Osteocyte (in vitro differentiated cells): ENCODE measurements at regions not wholly inside any gene's neighbourhood (a gene's known extent, or its start where the extent isn't known, plus 50 kb on each side); places are given as distances from the start of the nearest gene placed in this dataset.
"Not testable (repeated sequence)": the region's sequence is repeated elsewhere in the genome, so short reads cannot be mapped to it uniquely, and the experiment has no call there.

Source experiments
- DNase-seq: peaks from one replicate; pipeline ENCODE4 v3.0.0; 2021; ENCODE audit warnings: mixed read lengths; ENCODE audit not compliant: unreplicated experiment; ENCODE audit errors: extremely low spot score
- H3K27ac Mint-ChIP-seq: one replicate; pipeline ENCODE4 v1.8.0; 2021; ENCODE audit warnings: mild to moderate bottlenecking, mixed read lengths; ENCODE audit not compliant: unreplicated experiment
- H3K27me3 Mint-ChIP-seq: one replicate; pipeline ENCODE4 v1.8.0; 2021; ENCODE audit warnings: mixed read lengths; ENCODE audit not compliant: unreplicated experiment
- H3K36me3 Mint-ChIP-seq: one replicate; pipeline ENCODE4 v1.8.0; 2021; ENCODE audit warnings: mixed read lengths; ENCODE audit not compliant: unreplicated experiment
- H3K4me1 Mint-ChIP-seq: one replicate; pipeline ENCODE4 v1.8.0; 2021; ENCODE audit warnings: mixed read lengths; ENCODE audit not compliant: unreplicated experiment
- H3K4me3 Mint-ChIP-seq: one replicate; pipeline ENCODE4 v1.8.0; 2021; ENCODE audit warnings: mild to moderate bottlenecking, moderate library complexity, mixed read lengths; ENCODE audit not compliant: unreplicated experiment
- H3K9me3 Mint-ChIP-seq: one replicate; pipeline ENCODE4 v1.8.0; 2021; ENCODE audit warnings: mixed read lengths; ENCODE audit not compliant: unreplicated experiment
- TF ChIP-seq, protein P1 (sequence below): fragments of 200-600 bp; sonication (generic); IDR thresholded peaks from 2 replicates; pipeline ENCODE4 v1.5.0; 2021; ENCODE audit warnings: antibody characterized with exemption, mild to moderate bottlenecking, moderate library complexity

DNA sequence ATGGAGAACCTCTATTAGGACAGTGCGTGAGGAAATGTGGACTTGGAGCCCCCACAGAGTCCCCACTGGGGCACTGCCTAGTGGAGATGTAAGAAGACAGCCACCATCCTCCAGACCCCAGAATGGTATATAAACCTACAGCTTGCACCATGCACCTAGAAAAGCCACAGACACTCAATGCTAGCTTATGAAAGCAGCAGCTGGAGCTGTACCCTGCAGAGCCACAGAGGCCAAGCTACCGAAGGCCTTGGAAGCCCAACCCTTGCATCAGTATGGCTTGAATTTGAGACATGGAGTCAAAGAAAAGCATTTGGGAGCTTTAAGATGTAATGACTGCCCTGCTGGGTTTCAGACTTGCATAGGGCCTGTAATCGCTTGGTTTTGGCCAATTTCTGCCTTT is 361.3 kb downstream of the ZNF248 start:
- DNase-seq: no peak
- H3K4me3 Mint-ChIP-seq: no peak overlapping the region
- peaks cover 2% of the 10 kb centered on the region for H3K36me3 Mint-ChIP-seq
- no peaks in the 10 kb centered on the region for H3K27me3 Mint-ChIP-seq
- H3K4me1 Mint-ChIP-seq: no peaks in the 10 kb centered on the region
- H3K27ac Mint-ChIP-seq: no peak overlapping the region
- TF ChIP-seq, protein P1, sequence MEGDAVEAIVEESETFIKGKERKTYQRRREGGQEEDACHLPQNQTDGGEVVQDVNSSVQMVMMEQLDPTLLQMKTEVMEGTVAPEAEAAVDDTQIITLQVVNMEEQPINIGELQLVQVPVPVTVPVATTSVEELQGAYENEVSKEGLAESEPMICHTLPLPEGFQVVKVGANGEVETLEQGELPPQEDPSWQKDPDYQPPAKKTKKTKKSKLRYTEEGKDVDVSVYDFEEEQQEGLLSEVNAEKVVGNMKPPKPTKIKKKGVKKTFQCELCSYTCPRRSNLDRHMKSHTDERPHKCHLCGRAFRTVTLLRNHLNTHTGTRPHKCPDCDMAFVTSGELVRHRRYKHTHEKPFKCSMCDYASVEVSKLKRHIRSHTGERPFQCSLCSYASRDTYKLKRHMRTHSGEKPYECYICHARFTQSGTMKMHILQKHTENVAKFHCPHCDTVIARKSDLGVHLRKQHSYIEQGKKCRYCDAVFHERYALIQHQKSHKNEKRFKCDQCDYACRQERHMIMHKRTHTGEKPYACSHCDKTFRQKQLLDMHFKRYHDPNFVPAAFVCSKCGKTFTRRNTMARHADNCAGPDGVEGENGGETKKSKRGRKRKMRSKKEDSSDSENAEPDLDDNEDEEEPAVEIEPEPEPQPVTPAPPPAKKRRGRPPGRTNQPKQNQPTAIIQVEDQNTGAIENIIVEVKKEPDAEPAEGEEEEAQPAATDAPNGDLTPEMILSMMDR: no peak
- peaks cover 32% of the 10 kb centered on the region for H3K9me3 Mint-ChIP-seq

GRCh38 chr10:37495415-37495814 is 362.0 kb downstream of the ZNF248 start:
- TF ChIP-seq, protein P1: no peak
- Mint-ChIP-seq H3K4me3 (no peak overlapping the region), H3K36me3 (peaks cover 2% of the 10 kb centered on the region), H3K27me3 (no peaks in the 10 kb centered on the region), H3K27ac (no peak overlapping the region), H3K9me3 (peaks cover 29% of the 10 kb centered on the region), H3K4me1 (no peaks in the 10 kb centered on the region)
- DNase-seq: no peak

GRCh38 chr10:37493185-37493796 is 364.1 kb downstream of the ZNF248 start:
- not testable (repeated sequence) for H3K36me3 Mint-ChIP-seq, H3K27me3 Mint-ChIP-seq, H3K27ac Mint-ChIP-seq, H3K4me3 Mint-ChIP-seq, H3K4me1 Mint-ChIP-seq
- DNase-seq: peak; percentile 54
- H3K9me3 Mint-ChIP-seq: peaks cover 39% of the 10 kb centered on the region

DNA sequence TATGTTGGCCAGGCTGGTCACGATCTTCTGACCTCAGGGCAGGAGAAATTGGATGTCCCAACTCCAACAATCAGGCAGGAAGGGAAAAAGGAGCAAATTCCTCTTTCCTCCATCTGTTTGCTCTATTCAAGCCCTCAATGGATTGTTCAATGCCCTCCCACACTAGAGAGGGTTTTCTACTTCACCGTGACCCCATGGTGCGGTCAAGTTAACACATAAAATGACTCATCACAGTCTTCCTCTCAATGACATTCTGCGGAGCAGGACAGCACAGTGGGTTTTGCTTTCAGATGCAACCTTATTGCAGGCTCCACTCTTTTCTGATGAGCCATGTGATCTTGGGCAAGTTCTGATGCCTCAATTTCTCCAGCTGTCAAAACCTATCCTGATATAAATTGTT is 364.9 kb downstream of the ANKRD30A start:
- Mint-ChIP-seq H3K9me3 (peaks cover 20% of the 10 kb centered on the region), H3K36me3 (peaks cover 2% of the 10 kb centered on the region), H3K4me1 (no peaks in the 10 kb centered on the region), H3K27me3 (no peaks in the 10 kb centered on the region), H3K4me3 (no peak overlapping the region), H3K27ac (no peak overlapping the region)
- TF ChIP-seq, protein P1: no peak
- DNase-seq: peak; percentile 25

DNA sequence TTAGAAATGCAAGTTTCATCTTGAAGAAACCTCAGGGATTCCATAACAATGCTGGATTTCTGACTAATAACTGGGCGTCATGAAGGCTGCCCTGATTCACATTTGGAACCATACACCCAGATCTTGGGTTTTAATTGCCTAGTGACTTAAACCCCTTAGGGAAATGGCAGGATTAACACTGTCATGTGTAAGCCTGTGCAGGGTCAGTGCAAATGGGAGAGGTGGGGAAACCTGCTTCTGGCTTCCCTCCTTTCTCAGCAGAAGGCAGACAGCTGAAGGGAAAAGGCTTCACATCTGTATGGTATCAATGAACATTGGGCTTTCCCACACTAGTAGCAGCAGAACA is 364.2 kb downstream of the ANKRD30A start:
- no peak for DNase-seq
- Mint-ChIP-seq H3K9me3 (peaks cover 20% of the 10 kb centered on the region), H3K4me1 (no peaks in the 10 kb centered on the region), H3K4me3 (no peak overlapping the region), H3K27ac (no peak overlapping the region), H3K27me3 (no peaks in the 10 kb centered on the region), H3K36me3 (peaks cover 2% of the 10 kb centered on the region)
- TF ChIP-seq, protein P1: no peak
